Left ventricle myocardium inferior (tissue), 1 donor: ENCODE measurements at regions not wholly inside any gene's neighbourhood (a gene's known extent, or its start where the extent isn't known, plus 50 kb on each side); places are given as distances from the start of the nearest gene placed in this dataset.

Experiments
- DNase-seq: peaks from one replicate; pipeline ENCODE4 v3.0.0-alpha.2; 2020
- H3K27ac ChIP-seq: fragments of 200-600 bp; replicated peaks from 2 replicates; pipeline ENCODE4 v1.8.0; 2021
- H3K27me3 ChIP-seq: fragments of 200-600 bp; 2 replicates; pipeline ENCODE4 v1.8.0; 2021; ENCODE audit warnings: low read depth
- H3K36me3 ChIP-seq: fragments of 200-600 bp; 2 replicates; pipeline ENCODE4 v1.8.0; 2021
- H3K4me1 ChIP-seq: fragments of 200-600 bp; 2 replicates; pipeline ENCODE4 v1.8.0; 2021
- H3K4me3 ChIP-seq: fragments of 200-600 bp; 2 replicates; pipeline ENCODE4 v1.8.0; 2021; ENCODE audit warnings: mild to moderate bottlenecking, moderate library complexity
- H3K9me3 ChIP-seq: fragments of 200-600 bp; replicated peaks from 2 replicates; pipeline ENCODE4 v1.8.0; 2021
- intact Hi-C: fragments of 100-400 bp; cut with micrococcal nuclease; formaldehyde crosslinking; loops from one replicate; pipeline ENCODE4 v1.11.0; 2022
- TF ChIP-seq, protein P1 (sequence below): fragments of 200-600 bp; IDR thresholded peaks from 2 replicates; pipeline ENCODE4 v1.8.0; 2021; ENCODE audit warnings: antibody characterized with exemption, mild to moderate bottlenecking, borderline replicate concordance
- donor health status: DM: no; HTN: yes; CAD: no; lungs with severe emphysema.

DNA sequence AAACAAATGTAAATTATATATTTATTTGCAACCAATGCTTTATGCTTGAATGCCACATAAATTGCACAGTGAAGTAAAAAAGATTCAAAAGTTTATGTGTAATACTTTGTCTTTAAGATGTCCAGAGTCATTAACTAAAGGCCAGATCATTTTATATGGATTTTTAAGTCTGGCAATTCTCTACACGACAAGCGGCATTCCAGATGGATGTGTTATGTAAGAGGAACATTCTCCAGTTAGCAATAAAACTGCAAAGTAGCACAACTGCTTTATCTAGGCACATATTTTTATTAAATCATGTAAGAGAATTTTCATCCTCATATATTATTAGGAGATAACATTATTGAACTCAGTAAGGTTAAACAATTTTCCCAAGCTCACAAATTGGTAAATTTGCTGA is 1717.7 kb upstream of the SEL1L start:
- Histone ChIP-seq H3K36me3 (no peaks in the 10 kb centered on the region), H3K4me1 (no peaks in the 10 kb centered on the region), H3K27ac (no peak overlapping the region), H3K27me3 (no peaks in the 10 kb centered on the region), H3K4me3 (no peak overlapping the region), H3K9me3 (no peaks in the 10 kb centered on the region)
- intact Hi-C loops: no loop called here
- TF ChIP-seq, protein P1, sequence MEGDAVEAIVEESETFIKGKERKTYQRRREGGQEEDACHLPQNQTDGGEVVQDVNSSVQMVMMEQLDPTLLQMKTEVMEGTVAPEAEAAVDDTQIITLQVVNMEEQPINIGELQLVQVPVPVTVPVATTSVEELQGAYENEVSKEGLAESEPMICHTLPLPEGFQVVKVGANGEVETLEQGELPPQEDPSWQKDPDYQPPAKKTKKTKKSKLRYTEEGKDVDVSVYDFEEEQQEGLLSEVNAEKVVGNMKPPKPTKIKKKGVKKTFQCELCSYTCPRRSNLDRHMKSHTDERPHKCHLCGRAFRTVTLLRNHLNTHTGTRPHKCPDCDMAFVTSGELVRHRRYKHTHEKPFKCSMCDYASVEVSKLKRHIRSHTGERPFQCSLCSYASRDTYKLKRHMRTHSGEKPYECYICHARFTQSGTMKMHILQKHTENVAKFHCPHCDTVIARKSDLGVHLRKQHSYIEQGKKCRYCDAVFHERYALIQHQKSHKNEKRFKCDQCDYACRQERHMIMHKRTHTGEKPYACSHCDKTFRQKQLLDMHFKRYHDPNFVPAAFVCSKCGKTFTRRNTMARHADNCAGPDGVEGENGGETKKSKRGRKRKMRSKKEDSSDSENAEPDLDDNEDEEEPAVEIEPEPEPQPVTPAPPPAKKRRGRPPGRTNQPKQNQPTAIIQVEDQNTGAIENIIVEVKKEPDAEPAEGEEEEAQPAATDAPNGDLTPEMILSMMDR: no peak
- no peak for DNase-seq

DNA sequence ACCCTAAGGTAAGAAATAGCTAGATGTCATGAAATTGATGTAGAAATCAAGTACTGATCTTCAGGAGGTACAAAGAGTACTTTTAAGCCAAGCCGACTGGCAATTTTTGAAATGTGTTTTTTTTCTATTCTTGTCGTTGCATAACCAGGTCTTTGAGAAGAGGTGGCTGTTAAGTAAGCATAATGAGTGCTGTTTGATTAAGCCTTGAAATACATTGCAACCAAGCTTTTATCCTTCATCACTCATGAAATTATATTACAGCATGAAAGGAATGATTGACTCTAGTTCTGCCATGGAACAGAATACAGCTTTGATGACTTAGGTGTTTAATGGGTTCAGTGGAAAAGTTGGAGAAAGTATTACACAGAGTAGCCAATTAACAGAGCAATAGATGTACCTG is 1720.2 kb upstream of the SEL1L start:
- TF ChIP-seq, protein P1: no peak
- no peak overlapping the region for H3K4me3 ChIP-seq
- no peaks in the 10 kb centered on the region for H3K9me3 ChIP-seq
- no peaks in the 10 kb centered on the region for H3K36me3 ChIP-seq
- H3K4me1 ChIP-seq: no peaks in the 10 kb centered on the region
- no peak overlapping the region for H3K27ac ChIP-seq
- intact Hi-C loops: no loop called here
- H3K27me3 ChIP-seq: no peaks in the 10 kb centered on the region
- no peak for DNase-seq

DNA sequence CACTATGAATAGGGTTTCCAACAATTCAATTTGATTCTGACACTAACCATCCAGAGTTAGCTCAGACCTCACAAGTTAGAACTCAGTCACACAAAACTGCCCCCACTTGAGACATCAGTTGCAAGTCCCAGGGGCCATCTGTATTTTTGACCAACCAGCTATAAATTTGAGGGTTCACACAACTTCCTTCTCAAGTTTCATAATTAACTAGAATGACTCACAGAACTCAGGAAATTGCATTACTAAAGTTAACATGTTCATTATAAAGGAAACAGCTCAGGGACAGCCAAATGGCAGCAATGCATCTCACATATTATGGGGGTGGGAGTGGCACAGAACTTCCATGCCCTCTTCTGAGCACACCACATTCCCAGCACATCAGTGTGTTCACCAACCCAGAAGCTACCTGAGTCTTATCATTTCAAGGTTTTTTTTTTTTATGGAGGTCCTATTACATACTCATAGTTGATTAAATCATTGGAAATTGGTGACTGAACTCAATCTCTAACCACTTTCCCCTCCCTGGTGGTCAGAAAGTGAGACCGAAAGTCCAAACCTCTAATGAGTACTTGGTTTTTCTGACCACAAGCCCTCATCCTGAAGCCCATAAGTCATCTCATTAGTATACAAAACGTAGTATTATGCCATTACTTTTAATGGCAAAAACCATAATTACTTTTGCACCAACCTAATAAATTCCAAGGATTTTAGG is 1721.5 kb upstream of the SEL1L start:
- no peaks in the 10 kb centered on the region for H3K27me3 ChIP-seq
- intact Hi-C loops: no loop called here
- TF ChIP-seq, protein P1: no peak
- H3K36me3 ChIP-seq: no peaks in the 10 kb centered on the region
- no peak for DNase-seq
- H3K4me1 ChIP-seq: no peaks in the 10 kb centered on the region
- no peak overlapping the region for H3K27ac ChIP-seq
- H3K4me3 ChIP-seq: no peak overlapping the region
- H3K9me3 ChIP-seq: no peaks in the 10 kb centered on the region

DNA sequence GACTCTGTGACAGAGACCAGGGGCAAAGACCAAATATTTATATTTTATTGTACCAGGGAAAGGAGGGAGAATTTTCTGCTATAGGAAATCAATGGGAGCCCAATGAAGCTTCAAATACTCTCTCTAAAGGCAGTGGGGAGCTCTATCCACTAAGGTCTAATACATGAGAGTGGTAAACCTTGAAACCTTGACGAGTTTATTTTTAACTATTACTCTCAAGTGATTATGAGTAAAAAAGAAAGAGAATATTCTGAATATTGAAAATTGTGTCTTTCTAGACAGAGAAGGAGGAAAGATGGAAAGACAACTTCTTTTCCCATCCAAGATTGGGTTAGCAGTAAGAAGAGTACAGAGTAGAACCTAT is 1722.1 kb upstream of the SEL1L start:
- TF ChIP-seq, protein P1: no peak
- intact Hi-C loops: no loop called here
- Histone ChIP-seq H3K27ac (no peak overlapping the region), H3K9me3 (no peaks in the 10 kb centered on the region), H3K4me3 (no peak overlapping the region), H3K4me1 (no peaks in the 10 kb centered on the region), H3K36me3 (no peaks in the 10 kb centered on the region), H3K27me3 (no peaks in the 10 kb centered on the region)
- no peak for DNase-seq

DNA sequence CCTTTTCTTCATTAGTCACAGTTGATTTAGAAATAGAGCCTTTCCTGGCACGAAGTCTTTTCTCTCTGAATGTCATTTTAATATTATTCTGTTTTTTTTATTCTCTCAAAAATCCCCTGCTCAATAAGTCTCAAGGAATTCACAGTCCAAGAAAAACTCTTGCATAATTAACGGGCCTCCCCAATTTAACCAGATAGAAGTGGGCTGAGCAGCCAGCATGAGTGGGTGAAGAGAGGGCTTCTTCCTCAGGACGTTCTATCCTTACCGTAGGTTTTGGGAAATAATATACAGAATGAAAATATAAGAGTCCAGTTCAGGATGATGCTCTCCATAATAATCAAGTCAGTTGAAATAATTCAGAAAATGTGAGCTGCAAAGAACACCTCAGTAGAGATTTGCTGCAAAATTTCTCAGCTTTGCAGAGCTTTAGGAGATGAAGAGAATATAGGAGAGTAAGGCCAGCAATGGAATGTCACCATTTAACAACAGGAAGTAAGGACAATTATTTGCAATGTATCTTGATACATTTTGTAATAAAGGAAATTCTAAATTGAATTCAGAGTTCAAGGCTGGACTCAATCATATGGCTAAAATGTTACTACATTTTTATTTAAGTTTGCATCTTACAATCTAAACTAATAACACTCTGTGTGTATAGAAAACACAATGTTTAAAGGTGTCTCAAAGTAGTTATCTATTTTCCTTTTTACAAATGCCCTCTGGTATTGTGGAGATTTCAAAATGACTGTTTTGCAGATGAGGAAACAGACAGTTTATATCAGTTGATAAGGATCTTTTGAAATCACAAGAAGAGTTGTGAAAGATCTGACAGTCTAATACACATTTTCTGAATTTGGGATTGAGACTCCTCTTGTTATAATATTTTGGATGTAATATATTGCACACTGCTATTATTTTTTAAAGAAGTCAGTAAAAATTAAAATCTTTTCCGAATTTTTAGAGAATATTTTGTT is 1724.1 kb upstream of the SEL1L start:
- no peaks in the 10 kb centered on the region for H3K4me1 ChIP-seq
- intact Hi-C loops: no loop called here
- no peak overlapping the region for H3K4me3 ChIP-seq
- H3K36me3 ChIP-seq: no peaks in the 10 kb centered on the region
- TF ChIP-seq, protein P1: no peak
- H3K27ac ChIP-seq: no peak overlapping the region
- DNase-seq: no peak
- no peaks in the 10 kb centered on the region for H3K9me3 ChIP-seq
- H3K27me3 ChIP-seq: no peaks in the 10 kb centered on the region
